Suppressor macrophage treated with lipopolysaccharide for 4 hours (primary cell): ENCODE measurements at regions not wholly inside any gene's neighbourhood (a gene's known extent, or its start where the extent isn't known, plus 50 kb on each side); places are given as distances from the start of the nearest gene placed in this dataset.
A peak's percentile ranks its signal among the peaks of the same experiment; 100 is the strongest.
"Not testable (repeated sequence)": the region's sequence is repeated elsewhere in the genome, so short reads cannot be mapped to it uniquely, and the experiment has no call there.

Experiments
- DNase-seq: peaks from one replicate; pipeline ENCODE4 v3.0.0-alpha.2; 2020

DNA sequence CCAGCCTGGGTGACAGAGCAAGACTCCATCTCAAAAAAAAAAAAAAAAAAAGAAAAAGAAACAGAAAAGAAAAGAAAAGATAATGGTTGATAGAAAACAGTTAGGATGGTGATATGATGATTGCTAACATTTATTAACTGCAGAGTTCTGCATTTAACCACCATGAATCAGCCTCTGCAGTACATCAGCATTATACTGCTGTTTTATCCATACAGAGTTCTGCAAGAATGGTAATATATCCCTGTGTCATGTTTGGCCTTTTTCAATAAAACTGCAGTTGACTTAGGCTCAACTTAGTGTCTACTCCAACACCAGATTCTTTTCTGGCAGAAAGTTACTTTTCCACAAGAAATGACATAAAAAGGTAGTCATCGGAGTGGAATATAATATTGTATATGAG lies 62.6 kb downstream of the DUSP6 start:
- no peak for DNase-seq

DNA sequence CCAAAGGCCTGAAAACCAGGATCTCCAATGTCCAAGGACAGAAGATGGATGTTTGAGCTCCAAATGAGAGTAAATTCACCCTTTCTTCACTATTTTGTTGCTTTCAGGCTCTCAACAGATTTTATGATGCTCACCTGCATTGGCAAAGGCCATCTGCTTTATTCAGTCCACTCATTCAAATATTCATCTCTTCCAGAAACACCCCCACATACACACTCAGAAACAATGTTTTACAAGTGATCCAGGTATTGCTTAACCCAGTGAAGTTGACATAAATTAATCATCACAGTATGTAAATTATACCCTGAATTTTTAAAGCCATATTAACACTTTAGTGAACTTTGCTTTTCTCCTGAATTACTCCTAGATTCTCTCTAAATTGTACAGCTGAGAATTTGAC lies 63.3 kb downstream of the DUSP6 start:
- no peak for DNase-seq

DNA sequence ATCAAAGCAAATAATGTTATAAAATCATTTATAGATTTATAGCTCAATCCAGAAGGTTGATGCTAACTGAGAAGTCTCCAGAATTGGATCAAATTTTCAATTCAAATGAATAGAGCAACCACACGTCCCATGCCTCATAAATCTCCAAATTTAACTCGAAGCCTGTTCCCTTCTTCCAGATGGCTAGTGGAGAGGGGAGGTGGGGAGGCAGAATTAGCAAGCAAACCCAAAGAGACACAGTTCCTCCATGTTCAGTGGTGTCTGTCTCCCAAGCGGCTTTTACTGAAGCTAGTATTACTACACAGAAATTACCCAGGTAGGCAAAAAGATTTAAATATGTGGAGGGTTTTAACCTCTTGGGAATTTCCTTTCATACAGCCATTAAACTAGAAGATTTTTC lies 65.8 kb downstream of the DUSP6 start:
- DNase-seq: no peak

DNA sequence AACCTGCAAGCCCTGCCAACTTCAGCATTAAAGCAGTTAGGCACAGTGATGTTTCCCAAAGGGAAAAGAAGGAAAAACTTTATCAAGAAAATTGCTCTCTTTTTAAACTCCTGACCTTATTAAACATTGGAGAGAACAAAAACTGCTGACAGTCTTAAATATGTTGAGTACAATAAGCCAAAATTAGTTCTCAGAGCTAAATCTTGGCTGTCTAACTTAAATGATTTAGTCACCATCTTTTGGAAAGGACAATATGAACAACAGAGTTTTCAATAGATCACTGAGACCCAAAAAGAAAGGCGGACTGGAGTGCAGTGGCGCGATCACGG lies 70.8 kb downstream of the DUSP6 start:
- DNase-seq: no peak

DNA sequence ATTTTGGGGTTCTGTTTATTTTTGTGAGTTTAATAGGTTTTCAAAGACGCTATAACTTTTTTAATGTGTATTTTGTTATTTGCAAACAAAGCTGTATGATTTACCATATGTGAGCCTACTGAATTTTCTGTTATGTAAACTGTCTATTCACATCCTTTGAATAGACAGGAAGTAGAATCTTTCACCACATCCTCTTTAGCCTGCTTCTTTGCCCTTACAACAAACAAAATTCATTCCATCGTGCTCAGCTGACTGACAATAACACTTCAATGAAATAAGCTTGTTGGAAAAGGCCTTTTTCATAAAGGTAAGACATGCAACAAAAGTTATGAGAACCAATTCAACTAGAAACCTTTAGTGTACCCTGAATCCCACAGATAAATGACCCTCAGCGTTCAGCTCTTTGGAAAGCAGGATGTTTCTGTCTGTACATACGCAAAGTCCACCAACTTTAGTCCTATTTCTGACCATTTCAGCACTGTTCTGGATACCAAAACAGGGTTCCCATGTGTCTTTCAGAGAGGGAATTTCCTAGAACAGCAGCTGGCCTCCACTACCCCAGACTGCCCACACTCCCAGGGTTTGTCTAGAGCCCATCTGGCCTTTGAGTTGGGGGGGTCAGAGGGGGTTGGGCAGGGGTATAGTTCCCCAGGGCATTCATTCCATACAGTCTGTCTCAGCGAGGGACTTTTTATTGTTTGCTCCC lies 71.3 kb downstream of the DUSP6 start:
- DNase-seq: peak; percentile 50

DNA sequence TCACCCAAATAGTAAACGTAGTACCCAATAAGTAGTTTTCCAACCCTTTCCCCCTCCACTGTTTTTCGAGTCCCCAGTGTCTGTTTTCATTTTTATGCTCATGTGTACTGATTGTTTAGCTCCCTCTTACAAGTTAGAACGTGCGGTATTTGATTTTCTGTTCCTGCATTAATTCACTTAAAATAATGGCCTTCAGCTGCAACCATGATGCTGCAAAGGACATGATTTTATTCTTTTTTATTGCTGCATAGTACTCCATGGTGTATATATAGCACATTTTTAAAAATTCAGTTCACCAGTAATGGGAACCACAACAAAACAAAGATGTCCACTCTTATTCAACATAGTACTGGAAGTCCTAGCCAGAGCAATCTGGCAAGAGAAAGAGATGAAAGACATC lies 72.8 kb downstream of the DUSP6 start:
- DNase-seq: no peak

DNA sequence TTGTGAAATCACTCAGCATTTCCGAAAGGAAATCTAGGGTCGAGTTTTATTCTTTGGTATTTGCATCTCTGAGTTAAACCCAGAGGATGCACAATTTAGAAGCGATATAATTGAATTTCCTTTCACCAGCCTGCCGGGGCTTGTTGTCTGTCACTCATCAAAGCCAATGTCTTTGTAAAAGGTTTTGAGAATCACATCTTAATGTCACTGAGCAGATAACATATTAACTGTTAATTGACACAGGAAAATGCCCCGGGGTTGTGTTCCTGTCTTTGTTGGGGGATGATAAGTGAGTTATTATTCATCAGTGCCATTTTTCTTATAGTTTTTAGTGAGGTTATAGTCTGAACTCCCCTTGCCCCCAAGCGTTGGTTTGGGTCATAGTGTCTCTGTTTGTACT lies 73.4 kb downstream of the DUSP6 start:
- DNase-seq: no peak

DNA sequence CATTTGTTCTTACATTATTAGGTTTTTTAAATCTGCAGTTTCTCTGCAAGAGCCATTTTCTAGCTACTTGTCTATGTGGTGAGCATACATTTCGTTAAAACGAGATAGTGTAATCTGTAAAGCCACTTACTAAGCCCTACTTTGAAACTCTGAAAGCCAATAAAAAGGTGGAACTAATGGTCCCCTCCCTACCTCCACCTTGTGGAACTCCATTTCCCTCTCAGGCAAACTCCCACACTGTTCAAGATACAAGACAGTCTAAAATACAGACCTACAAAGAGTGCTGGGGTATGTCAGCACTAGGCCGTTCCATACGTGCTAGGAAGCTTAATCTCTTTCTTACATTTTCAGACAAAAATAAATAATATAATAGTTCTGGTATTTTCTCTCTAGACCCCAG lies 74.1 kb downstream of the DUSP6 start:
- DNase-seq: no peak

DNA sequence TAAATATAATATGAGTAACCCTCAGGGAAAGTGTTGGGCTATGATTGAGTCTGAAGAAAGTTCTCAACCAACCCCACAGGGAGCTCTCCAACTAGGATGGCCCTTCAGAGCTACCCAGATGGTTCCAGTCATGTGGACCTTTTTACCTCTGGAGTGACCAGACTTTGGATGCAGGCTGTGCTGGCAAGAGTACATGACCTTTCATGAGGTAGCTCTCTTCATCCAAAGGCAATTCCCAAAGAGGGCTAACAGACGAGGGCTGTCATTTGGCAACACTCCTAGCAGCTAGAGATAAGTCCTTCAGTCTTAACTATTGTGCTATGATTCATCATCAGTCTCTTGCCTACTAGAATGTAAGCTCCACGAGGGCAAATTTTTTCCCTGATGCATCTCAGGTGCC lies 75.4 kb downstream of the DUSP6 start:
- no peak for DNase-seq

DNA sequence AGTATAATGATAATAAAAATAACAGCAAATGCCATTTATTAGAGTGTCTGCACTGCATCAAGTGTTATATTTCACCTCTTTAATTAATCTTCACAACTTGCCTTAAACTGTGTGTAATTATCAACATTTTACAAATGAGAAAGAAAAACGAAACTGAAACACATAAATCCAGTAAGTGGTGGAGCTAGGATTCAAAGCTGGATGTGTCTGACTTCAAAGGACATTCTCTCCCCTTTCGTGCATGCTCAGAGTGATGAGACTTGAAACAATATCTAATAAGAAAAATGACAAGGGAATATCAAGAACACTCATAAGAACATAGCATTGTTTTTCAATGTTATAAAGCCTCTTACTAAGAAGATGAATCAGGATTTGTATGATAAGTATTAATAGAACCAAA lies 78.8 kb downstream of the DUSP6 start:
- no peak for DNase-seq

DNA sequence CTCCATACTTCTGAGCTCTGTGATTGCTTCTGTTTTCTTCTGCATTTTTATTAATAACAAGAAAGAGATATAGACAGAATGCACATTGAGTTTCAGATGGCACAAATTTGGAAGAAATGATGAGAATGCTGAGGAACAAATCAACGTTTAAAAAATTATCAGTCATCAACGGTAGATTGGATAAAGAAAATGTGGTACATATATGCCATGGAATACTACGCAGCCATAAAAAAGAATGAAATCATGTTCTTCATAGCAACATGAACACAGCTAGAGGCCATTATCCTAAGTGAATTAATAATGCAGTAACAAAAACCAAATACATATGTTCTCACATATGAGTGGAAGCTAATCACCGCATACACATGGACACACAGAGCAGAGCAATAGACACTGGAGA lies 81.8 kb downstream of the DUSP6 start:
- DNase-seq: no peak

DNA sequence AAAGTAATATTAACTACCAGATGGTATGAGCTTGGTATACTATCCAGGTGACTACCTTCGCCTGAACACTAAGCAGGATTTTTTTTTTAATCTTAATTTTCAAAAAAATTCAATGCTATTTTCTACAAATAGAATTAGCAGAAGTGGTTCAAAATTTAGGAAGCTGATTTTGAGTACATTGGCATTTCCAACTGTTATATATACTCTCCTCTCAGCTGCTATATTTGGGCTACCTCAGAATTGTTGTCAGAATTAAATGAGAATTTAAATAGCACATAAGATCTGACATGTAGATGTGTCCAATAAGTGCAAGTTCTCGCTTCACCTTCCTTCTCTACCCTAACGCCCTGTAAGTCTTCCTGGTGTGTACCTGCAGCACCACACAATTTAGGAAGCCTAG lies 83.1 kb downstream of the DUSP6 start:
- DNase-seq: no peak

DNA sequence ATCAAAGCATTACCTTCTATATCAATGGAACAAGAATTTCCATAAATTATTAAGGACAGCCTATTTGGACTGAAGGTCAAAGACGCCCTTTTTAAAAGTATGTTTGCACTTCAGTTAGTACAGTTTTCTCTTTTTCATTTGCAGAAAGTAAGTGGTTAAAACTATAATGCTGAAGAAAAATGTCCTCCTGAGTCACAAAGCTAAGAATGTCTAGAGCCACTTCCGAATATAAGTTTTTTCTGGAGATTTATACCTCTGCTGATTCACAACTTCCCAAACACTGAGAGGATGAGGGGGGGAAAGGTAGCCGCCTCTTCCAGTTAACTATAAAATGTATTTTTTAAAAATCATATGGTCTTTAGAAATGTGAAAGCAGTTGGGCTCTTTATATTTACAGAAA lies 84.9 kb downstream of the DUSP6 start:
- no peak for DNase-seq

DNA sequence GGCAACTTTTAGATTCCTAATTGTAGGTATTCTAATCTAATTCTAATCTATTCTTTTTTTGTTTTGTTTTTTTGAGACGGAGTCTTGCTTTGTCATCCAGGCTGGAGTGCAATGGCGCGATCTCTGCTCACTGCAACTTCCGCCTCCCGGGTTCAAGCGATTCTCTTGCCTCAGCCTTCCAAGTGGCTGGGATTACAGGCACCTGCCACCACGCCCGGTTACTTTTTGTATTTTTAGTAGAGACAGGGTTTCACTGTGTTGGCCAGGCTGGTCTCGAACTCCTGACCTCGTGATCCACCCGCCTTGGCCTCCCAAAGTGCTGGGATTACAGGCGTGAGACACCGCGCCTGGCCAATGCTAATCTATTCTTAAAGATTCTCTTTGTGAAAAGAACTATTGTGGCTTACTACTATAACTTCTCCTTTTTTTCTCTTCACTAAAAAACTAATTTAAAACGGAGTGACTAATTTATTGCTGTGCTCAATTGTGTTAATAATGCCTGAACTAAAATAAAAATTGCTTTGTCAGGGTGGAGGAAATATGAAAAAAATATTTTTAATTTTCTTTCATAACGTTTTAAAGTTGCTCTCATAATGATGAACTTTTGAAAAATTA lies 85.6 kb downstream of the DUSP6 start:
- DNase-seq: not testable (repeated sequence)

DNA sequence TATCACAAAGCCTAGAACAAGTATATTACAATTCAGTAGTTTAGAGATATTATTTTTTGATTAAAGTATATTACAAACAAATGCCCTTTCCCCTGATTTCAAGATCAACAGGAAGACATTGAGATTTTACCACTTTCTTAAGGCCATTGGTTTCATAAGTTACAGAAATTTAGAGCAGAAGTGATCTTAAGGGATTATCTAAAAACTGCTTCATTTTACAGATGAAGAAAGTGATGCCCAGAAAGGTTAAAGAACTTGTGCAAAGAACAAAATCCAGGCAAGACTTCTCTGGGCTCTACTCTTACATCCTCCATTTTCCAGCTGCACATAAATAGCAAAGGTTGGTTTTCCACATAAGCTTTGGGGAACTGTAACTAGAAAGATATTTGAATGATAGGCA lies 87.5 kb downstream of the DUSP6 start:
- no peak for DNase-seq

DNA sequence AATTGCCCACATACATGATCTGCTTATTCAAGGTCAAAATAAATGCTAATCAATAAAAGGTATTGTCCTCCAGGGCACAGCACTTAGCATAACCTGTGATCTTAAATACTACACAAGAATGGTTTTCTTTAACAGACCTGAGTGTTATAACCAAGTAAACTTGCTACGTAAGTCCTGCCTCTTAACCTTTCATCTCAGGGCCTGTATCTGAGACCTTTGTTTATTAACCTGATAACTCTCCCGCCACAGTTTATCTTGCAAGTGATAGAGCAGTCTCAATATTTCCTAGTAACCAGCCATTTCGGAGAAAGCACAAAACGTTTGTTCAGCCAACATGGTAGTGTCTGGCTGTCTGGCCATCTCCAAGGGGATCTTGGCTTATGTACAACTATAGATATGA lies 88.4 kb downstream of the DUSP6 start:
- DNase-seq: no peak

DNA sequence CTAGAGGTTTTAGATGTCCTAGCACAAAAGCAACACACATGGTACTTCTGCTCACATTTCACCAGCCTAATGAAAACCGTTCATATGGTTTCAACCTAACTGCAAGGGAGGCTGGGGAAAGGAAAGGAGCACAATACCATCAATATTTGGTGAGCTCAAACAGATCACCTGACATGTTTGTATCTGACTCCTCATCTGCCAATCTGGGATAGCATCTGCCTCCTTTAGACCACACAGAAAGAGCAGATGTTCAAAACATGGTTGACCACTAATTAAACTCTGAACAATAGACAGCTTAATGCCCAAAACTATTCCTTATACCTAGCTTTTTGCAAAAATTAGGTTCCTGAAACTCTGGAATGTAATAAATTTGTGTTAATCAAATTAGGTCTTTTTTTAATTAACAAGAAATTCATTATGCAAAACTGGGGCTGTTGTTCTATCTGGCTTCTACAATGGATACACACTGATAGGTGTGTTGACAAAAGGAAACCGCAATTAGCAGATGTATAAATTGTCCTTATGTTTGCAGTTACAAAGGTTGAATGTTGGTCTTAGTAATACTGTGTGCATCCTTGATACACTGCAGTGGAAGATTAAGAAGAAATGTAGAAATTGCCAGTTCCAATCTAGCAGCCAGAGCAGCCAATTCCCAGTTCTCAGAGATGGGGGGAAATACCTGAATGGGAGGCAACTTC lies 89.3 kb downstream of the DUSP6 start:
- no peak for DNase-seq

DNA sequence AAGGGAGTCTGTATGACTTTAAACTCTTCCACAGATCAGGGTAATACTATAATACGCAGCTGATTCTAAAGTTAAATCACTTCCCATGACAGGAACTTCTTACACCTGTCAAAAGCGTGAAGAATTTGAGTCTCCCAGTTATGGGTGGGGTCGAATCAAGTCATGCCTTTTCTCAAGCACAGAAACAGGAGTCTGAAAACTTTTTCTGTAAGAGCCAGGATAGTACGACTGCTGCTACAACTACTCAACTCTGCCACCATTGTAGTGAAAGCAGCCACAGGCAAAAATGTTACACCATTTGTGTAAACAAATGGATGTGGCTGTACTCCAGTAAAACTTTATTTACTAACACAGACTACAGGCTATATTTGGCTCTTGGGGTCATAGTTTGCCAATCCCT lies 90.3 kb downstream of the DUSP6 start:
- no peak for DNase-seq

DNA sequence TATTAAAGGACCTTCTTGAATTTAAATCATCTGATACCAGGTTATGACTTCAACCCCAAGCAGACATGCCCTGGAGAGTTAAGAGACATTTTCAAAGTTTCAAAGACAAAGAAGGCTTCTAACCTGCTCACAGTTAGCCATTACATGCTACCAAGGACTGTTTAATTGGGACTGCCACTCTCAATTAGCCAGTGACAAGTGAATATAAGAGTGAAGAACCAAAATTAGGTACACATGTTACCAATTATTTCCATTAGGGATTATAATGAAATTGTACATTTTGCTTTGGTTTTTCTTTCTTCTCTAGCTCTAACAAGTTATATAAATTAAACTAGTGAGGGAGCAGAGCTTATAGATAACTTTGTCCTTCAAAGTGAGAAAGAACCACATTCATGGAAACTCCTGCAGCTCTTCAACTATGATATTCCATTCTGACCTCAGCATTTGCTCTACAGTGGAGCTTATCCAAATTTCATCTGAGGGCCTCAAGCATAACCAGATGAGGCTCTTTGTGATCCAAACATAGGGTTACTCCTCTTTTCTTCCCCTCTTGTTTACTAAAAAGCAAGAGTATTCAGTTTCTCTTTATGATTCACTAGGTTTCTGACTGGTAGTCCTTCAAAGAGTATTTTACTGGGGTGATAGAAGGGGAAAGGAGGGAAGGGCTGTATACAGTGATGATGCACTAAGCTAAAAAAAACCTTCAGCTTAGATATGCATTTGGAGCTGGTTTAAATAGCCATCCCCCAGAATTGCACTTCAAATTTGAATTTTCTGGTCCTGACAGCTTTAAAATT lies 91.3 kb downstream of the DUSP6 start:
- no peak for DNase-seq

DNA sequence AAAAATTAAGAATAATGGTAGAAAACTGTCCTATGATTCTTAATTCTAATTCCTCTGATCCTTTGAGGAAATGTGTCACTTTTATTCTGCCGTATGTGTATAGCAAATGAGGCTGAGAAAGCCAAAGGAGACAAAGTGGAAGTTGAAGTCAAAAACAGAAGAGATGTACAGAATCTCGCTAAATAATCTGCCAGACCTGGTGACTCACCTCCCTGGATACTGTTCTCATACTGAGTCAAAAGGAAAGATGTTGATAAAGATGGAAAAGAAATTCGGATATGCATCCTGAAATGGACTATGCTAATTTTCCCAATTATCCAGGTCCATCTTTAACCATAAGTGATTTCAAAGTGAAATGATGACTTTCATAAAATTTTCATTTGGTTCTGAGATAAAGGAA lies 92.5 kb downstream of the DUSP6 start:
- DNase-seq: no peak

DNA sequence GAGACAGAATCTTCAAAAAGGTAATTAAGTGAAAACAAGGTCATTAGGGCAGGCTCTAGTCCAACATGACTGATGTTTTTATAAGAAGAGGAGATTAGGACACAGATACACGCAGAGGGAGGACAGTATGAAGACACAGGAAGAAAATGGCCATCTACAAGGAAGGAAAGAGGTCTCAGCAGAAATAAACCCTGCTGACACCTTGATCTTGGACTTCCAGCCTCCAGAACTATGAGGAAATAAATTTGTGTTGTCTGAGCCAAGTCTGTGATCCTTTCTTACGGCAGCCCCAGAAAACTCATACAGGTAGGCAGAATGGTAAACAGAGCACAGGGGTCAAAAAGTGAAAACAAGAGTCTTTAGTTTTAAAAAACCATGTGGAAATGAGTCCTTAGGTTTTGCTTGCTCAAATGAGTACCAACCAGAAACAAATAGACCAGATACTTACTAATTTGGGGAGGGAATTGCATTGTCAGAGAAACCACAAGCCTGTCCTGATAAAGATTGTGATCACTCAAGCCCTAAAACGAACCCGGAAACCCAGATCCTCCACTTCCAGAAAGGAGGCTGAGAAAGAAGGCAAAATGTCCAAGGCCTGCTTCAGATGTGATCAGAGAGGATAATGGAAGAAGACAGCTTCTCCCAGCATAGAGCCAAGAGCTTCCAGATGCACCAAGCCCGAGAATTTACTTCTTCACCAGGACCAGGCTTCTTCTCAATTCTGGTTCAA lies 93.9 kb downstream of the DUSP6 start:
- no peak for DNase-seq

DNA sequence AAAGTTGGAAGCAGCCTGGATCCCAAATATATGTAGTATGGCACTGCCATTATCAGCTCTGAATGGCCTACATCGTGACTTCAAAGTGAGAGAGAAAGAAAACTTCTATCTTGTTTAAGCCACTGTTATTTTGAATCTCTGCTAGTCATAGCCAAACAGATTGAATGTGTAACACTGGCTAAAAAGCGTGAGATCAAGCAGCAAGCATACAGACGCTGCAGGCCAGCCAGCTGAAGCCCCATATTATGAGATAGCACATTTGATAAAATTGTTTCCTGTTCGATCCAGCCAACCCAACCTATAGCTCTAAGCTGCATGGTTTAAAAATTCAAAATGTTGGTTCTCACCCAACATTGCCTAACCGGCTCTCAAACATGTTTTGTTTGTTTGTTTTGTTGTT lies 95.0 kb downstream of the DUSP6 start:
- DNase-seq: no peak

DNA sequence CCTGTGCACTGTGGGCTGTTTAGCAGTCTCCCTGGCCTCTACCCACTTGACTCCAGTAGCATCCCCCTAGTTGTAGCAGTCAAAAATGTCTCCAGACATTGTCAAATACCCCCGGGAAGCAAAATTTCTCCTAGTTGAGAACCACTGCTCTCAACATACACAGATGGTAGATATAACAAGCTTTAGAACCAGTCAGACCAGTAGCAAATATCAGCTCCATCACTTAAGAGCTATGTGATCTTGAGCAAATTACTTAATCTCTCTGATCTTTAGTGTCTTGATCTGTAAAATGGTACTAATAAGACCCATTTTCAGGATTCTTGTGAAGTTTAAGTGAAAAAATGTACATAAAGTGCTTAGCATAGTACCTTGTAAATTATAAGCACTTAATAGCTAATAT lies 96.2 kb downstream of the DUSP6 start:
- no peak for DNase-seq
